Muscle of leg (tissue), 3 donors: ENCODE measurements at regions not wholly inside any gene's neighbourhood (a gene's known extent, or its start where the extent isn't known, plus 50 kb on each side); places are given as distances from the start of the nearest gene placed in this dataset.
"Not testable (repeated sequence)": the region's sequence is repeated elsewhere in the genome, so short reads cannot be mapped to it uniquely, and the experiment has no call there.

Experiments
- DNase-seq: peaks from one replicate; pipeline ENCODE4 v3.0.0; 2013
- H3K27ac ChIP-seq: one replicate; pipeline ENCODE4 v1.5.1; 2013; ENCODE audit warnings: mild to moderate bottlenecking, low read length, control low read depth
- H3K27me3 ChIP-seq: one replicate; pipeline ENCODE4 v1.6.1; 2013; ENCODE audit warnings: low read length; ENCODE audit not compliant: control insufficient read depth, insufficient read depth
- H3K36me3 ChIP-seq: one replicate; pipeline ENCODE4 v1.6.1; 2013; ENCODE audit warnings: low read length; ENCODE audit not compliant: control insufficient read depth, insufficient read depth
- H3K4me1 ChIP-seq: one replicate; pipeline ENCODE4 v1.6.1; 2013; ENCODE audit warnings: low read length; ENCODE audit not compliant: control insufficient read depth, insufficient read depth
- H3K4me3 ChIP-seq: one replicate; pipeline ENCODE4 v1.5.1; 2013; ENCODE audit warnings: low read length, control low read depth
- H3K9me3 ChIP-seq: replicated peaks from 2 replicates; pipeline ENCODE4 v1.6.1; 2013; ENCODE audit warnings: low read depth, low read length; ENCODE audit not compliant: control insufficient read depth
- WGBS: methylation state at CpG from one replicate; pipeline ENCODE4 v1.1.5; 2013; ENCODE audit warnings: missing lambda C conversion rate; ENCODE audit not compliant: insufficient coverage; 5-methylcytosine and 5-hydroxymethylcytosine counted together

GRCh38 chr6:66198062-66198624 is 491.1 kb upstream of the EYS start:
- no peaks in the 10 kb centered on the region for H3K36me3 ChIP-seq
- 48% methylated on average over 4 of the region's 7 CpGs for WGBS
- H3K27me3 ChIP-seq, result no peaks in the 10 kb centered on the region
- H3K9me3 ChIP-seq, result peaks cover 13% of the 10 kb centered on the region
- DNase-seq, result no peak
- H3K27ac ChIP-seq, result no peak overlapping the region
- no peaks in the 10 kb centered on the region for H3K4me1 ChIP-seq
- no peak overlapping the region for H3K4me3 ChIP-seq

DNA sequence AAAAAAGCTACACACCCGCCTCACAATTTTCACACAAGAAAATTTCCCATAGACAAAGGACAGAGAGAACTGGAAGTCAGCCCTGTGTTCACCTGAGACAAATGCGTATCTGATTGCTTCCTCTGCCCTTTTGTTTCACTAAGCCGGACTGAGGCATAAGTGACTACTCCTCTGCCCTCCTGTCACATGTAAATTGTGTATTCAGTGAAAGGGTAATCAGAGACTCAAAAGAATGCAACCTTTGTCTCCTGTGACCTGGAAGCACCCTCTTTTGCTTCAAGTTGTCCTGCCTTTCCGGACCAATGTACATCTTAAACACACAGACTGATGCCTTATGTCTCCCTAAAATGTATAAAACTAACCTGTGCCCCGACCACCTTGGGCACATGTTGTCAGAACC is 483.8 kb upstream of the EYS start:
- no peak overlapping the region for H3K4me3 ChIP-seq
- H3K4me1 ChIP-seq, result no peaks in the 10 kb centered on the region
- DNase-seq, result no peak
- H3K27me3 ChIP-seq, result no peaks in the 10 kb centered on the region
- no peak overlapping the region for H3K27ac ChIP-seq
- WGBS, result 100% methylated on average over 1 of the region's 5 CpGs
- H3K36me3 ChIP-seq, result no peaks in the 10 kb centered on the region
- H3K9me3 ChIP-seq, result no peaks in the 10 kb centered on the region

GRCh38 chr6:66189915-66190314 is 482.9 kb upstream of the EYS start:
- no peaks in the 10 kb centered on the region for H3K27me3 ChIP-seq
- no CpG with 5 or more reads among the region's 3 CpGs for WGBS

GRCh38 chr6:66186756-66187155 is 479.7 kb upstream of the EYS start:
- DNase-seq, result no peak

More at GRCh38 chr6:66189915-66190314, 482.9 kb upstream of the EYS start:
- Histone ChIP-seq H3K4me1 (no peaks in the 10 kb centered on the region), H3K9me3 (no peaks in the 10 kb centered on the region), H3K4me3 (no peak overlapping the region), H3K36me3 (no peaks in the 10 kb centered on the region), H3K27ac (no peak overlapping the region)
- DNase-seq, result no peak

DNA sequence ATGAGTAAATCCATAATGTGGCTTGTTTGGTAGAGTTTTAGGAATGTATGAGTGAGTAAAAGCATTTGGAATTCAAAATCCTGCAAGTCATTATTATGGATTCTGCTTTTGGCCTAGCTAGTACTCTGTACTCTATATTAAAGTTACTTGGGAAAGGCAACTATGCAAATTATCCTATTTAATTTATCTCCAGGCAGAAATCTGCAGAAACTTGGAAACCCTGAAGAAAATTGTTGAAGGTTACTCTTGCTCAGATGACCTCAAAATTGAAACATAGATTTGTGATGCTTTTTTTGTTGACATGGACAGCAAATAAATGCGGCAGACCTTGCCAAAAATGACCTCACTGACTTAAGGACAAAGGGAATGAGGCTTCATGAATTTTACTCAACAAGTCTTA is 477.1 kb upstream of the EYS start:
- Histone ChIP-seq H3K9me3 (peaks cover 3% of the 10 kb centered on the region), H3K4me1 (no peaks in the 10 kb centered on the region), H3K36me3 (no peaks in the 10 kb centered on the region), H3K4me3 (no peak overlapping the region), H3K27ac (no peak overlapping the region), H3K27me3 (no peaks in the 10 kb centered on the region)
- WGBS, result no CpG with 5 or more reads among the region's 1 CpG
- peak; percentile 93 for DNase-seq

More at GRCh38 chr6:66186756-66187155, 479.7 kb upstream of the EYS start:
- H3K4me3 ChIP-seq, result no peak overlapping the region
- H3K36me3 ChIP-seq, result no peaks in the 10 kb centered on the region
- H3K4me1 ChIP-seq, result no peaks in the 10 kb centered on the region
- WGBS, result 83% methylated on average over 2 of the region's 2 CpGs
- no peak overlapping the region for H3K27ac ChIP-seq
- H3K9me3 ChIP-seq, result no peaks in the 10 kb centered on the region
- no peaks in the 10 kb centered on the region for H3K27me3 ChIP-seq

GRCh38 chr6:66179361-66179760 is 472.3 kb upstream of the EYS start:
- peak; percentile 24 for DNase-seq
- H3K36me3 ChIP-seq, result no peaks in the 10 kb centered on the region
- no peak overlapping the region for H3K27ac ChIP-seq
- no peak overlapping the region for H3K4me3 ChIP-seq
- no peaks in the 10 kb centered on the region for H3K4me1 ChIP-seq
- no peaks in the 10 kb centered on the region for H3K27me3 ChIP-seq
- 100% methylated on average over 1 of the region's 3 CpGs for WGBS
- H3K9me3 ChIP-seq, result peaks cover 6% of the 10 kb centered on the region

DNA sequence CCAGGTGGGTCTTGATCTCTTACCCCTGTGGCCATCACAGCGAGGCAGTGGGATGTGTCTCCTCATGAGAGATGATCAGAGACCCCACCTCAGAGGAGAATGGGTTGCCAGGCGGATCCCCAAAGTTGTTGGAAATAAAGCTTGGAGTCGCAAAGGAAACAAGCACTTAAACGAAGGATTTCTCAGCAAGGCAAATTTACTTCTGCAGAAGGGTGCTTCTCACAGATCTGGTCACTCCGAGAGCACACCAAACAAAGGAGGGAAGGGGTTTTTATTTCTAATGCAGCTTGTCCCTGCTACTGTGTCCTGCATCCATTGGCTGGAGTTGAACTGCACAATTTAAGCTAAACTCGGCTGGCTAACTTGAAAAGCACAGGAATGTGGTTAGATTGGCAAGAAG is 466.6 kb upstream of the EYS start:
- Histone ChIP-seq H3K4me1 (no peaks in the 10 kb centered on the region), H3K36me3 (no peaks in the 10 kb centered on the region), H3K27me3 (no peaks in the 10 kb centered on the region), H3K27ac (no peak overlapping the region), H3K4me3 (no peak overlapping the region), H3K9me3 (peaks cover 14% of the 10 kb centered on the region)
- WGBS, result 79% methylated on average over 5 of the region's 6 CpGs
- no peak for DNase-seq

DNA sequence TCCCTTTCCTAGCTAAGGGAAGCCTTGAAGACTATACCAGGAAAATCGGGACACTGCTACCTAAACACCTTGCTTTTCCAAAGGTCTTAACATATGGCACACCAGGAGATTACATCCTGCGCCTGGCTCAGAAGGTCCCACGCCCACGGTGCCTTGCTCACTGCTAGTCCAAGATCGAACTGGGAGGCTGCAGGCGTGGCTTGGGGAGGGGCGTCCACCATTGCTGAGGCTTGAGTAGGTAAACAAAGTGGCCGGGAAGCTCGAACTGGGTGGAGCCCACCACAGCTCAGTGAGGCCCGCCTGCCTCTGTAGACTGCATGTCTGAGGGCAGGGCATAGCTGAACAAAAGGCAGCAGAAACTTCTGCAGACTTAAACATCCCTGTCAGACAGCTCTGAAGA is 459.7 kb upstream of the EYS start:
- WGBS, result 91% methylated on average over 10 of the region's 10 CpGs
- H3K4me1 ChIP-seq, H3K36me3 ChIP-seq, H3K4me3 ChIP-seq, H3K27me3 ChIP-seq, DNase-seq, H3K27ac ChIP-seq: not testable (repeated sequence)
- peaks cover 21% of the 10 kb centered on the region for H3K9me3 ChIP-seq

DNA sequence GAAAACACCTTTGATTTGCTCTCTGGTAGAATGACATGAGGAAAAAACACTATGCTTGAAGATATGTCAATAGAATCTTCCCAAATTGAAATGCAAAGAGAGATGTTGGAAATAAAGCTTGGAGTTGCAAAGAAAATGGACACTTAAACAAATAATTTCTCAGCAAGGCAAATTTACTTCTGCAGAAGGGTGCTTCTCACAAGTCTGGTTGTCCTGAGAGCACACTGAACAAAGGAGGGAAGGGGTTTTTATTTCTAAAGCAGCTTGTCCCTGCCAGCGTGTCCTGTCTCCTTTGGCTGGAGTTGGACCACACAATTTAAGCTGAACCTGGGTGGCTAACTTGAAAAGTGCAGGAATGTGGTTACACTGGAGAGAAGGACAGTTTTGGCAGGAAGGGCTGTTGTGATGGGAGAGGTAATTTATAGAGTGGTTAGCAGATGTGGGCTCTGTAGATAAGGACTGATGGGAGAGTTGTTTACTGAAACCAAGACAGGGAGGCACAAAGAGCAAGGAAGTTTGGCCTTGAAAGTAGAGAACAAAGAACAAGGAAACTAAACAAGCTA is 454.6 kb upstream of the EYS start:
- no peaks in the 10 kb centered on the region for H3K36me3 ChIP-seq
- H3K27me3 ChIP-seq, result no peaks in the 10 kb centered on the region
- no peak overlapping the region for H3K4me3 ChIP-seq
- peaks cover 29% of the 10 kb centered on the region for H3K9me3 ChIP-seq
- WGBS, result 67% methylated on average over 1 of the region's 1 CpG
- no peak overlapping the region for H3K27ac ChIP-seq
- H3K4me1 ChIP-seq, result no peaks in the 10 kb centered on the region
- DNase-seq, result no peak

DNA sequence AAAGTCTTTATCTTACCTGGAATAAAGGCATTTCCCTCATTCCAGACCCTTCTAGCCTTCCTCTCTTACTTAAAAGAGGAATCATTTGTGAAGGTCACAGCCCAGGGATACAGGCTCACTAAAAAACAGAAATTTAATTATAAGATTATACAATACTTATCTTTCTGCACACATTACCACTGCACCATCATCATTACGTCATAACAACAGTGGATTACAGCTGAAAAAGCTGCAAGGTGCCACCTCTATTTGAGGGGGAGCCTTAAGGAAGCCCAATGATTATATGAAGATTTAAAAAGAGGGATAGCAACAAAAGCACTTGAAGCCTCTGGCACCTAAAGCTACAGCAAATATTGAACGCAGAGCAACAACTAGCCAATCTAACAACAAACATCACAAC is 452.9 kb upstream of the EYS start:
- H3K4me3 ChIP-seq, result no peak overlapping the region
- no peak overlapping the region for H3K27ac ChIP-seq
- no CpG with 5 or more reads among the region's 2 CpGs for WGBS
- no peaks in the 10 kb centered on the region for H3K36me3 ChIP-seq
- no peak for DNase-seq
- H3K4me1 ChIP-seq, result no peaks in the 10 kb centered on the region
- no peaks in the 10 kb centered on the region for H3K27me3 ChIP-seq
- H3K9me3 ChIP-seq, result peaks cover 17% of the 10 kb centered on the region

DNA sequence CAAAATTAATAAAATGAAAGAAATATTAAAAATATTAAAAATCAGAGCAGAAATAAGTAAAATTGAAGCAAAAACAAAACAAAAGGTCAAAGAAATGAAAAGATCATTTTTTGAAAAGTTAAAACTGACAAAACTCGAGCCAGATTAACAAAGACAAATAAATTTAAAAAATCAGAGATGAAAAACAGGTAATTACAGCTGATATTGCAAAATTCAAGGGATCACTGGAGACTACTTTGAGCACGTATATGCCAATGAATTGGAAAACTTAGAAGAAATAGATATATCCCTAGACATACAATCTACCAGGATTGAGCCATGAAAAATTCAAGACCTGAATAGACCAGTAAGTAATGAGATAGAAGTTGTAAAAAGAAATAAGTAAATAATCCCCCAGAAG is 446.2 kb upstream of the EYS start:
- Histone ChIP-seq H3K27ac (no peak overlapping the region), H3K9me3 (no peaks in the 10 kb centered on the region), H3K36me3 (no peaks in the 10 kb centered on the region), H3K4me1 (no peaks in the 10 kb centered on the region), H3K4me3 (no peak overlapping the region), H3K27me3 (no peaks in the 10 kb centered on the region)
- no peak for DNase-seq
- no CpG with 5 or more reads among the region's 2 CpGs for WGBS
